SK-N-SH (cell line): ENCODE measurements at regions not wholly inside any gene's neighbourhood (a gene's known extent, or its start where the extent isn't known, plus 50 kb on each side); places are given as distances from the start of the nearest gene placed in this dataset.

Source experiments
- CTCF ChIA-PET: fragments of 300-600, 350-600 bp; formaldehyde crosslinking; extraction: SDS; loops from one replicate; lab custom pipeline; 2021; lab: Yijun Ruan, JAX
- POLR2A ChIA-PET: fragments of 350-600 bp; sonication (Branson Sonifier 250); formaldehyde crosslinking; extraction: SDS; loops from one replicate; lab custom pipeline; 2020; ENCODE audit warnings: antibody characterized with exemption, inconsistent platforms; lab: Yijun Ruan, JAX
- DNase-seq: peaks from one replicate; pipeline ENCODE4 v3.0.0; 2012
- H2AFZ ChIP-seq: fragments of 200-600 bp; sonication (generic); 2 replicates; pipeline ENCODE4 v1.8.1; 2016; ENCODE audit warnings: antibody characterized with exemption, mild to moderate bottlenecking, low read depth
- H3F3A ChIP-seq: fragments of 200-600 bp; sonication (generic); replicated peaks from 2 replicates; pipeline ENCODE3; 2016; ENCODE audit warnings: antibody characterized with exemption, mild to moderate bottlenecking; ENCODE audit not compliant: insufficient read depth
- H3K27ac ChIP-seq, 2 experiments: fragments of 200-500 bp in 1 of 2; fragments of 200-600 bp in 1 of 2; sonication (Bioruptor generic) in 1 of 2; sonication (generic), shearing (Covaris generic) in 1 of 2; 2 replicates each; pipeline versions ENCODE4 v1.5.1 to v1.6.1; 2014 to 2016; ENCODE audit warnings: low read depth in 2 of 2, inconsistent platforms in 1 of 2, low read length in 1 of 2, mild to moderate bottlenecking in 1 of 2, mixed read lengths in 1 of 2
- H3K27me3 ChIP-seq: fragments of 200-600 bp; sonication (generic), shearing (Covaris generic); 2 replicates; pipeline ENCODE4 v1.6.1; 2016; ENCODE audit warnings: mixed run types; ENCODE audit not compliant: insufficient read depth
- H3K36me3 ChIP-seq, 2 experiments: fragments of 200-500 bp in 1 of 2; fragments of 200-600 bp in 1 of 2; sonication (Bioruptor generic) in 1 of 2; sonication (generic) in 1 of 2; replicated peaks in 1 of 2; 2 replicates each; pipeline versions ENCODE3 to v1.5.1; 2014 to 2016; ENCODE audit warnings: low read length in 1 of 2, mild to moderate bottlenecking in 1 of 2; ENCODE audit not compliant: insufficient read depth in 2 of 2, control insufficient read depth in 1 of 2
- H3K4me1 ChIP-seq, 2 experiments: fragments of 200-500 bp in 1 of 2; fragments of 200-600 bp in 1 of 2; sonication (Bioruptor generic) in 1 of 2; sonication (generic), shearing (Covaris generic) in 1 of 2; 2 replicates each; pipeline versions ENCODE4 v1.5.1 to v1.6.1; 2014 to 2016; ENCODE audit warnings: low read depth in 1 of 2, low read length in 1 of 2, mixed run types in 1 of 2; ENCODE audit not compliant: insufficient read depth in 2 of 2, control insufficient read depth in 1 of 2
- H3K4me2 ChIP-seq: fragments of 200-600 bp; sonication (generic), shearing (Covaris generic); 2 replicates; pipeline ENCODE4 v1.6.1; 2017; ENCODE audit warnings: mixed run types
- H3K4me3 ChIP-seq, 2 experiments: fragments of 200-500 bp in 1 of 2; fragments of 200-600 bp in 1 of 2; sonication (Bioruptor generic) in 1 of 2; sonication (generic), shearing (Covaris generic) in 1 of 2; 2 replicates each; pipeline versions ENCODE4 v1.5.1 to v1.8.1; 2014 to 2016; ENCODE audit warnings: low read depth in 2 of 2, inconsistent platforms in 1 of 2, low read length in 1 of 2, mild to moderate bottlenecking in 1 of 2, mixed read lengths in 1 of 2, moderate library complexity in 1 of 2
- H3K79me2 ChIP-seq: fragments of 200-600 bp; sonication (generic); 2 replicates; pipeline ENCODE4 v1.8.1; 2017; ENCODE audit warnings: mild to moderate bottlenecking; ENCODE audit not compliant: insufficient read depth
- H3K9ac ChIP-seq: fragments of 200-600 bp; sonication (generic); 2 replicates; pipeline ENCODE4 v1.6.1; 2017; ENCODE audit warnings: mixed run types
- H3K9me2 ChIP-seq: fragments of 200-600 bp; sonication (generic); 2 replicates; pipeline ENCODE4 v1.6.1; 2017; ENCODE audit warnings: mixed run types
- H3K9me3 ChIP-seq: fragments of 200-600 bp; sonication (generic); 2 replicates; pipeline ENCODE4 v1.6.1; 2017; ENCODE audit warnings: mixed run types, mild to moderate bottlenecking, moderate library complexity
- H4K20me1 ChIP-seq: fragments of 200-600 bp; sonication (generic); 2 replicates; pipeline ENCODE4 v1.6.1; 2017; ENCODE audit warnings: mild to moderate bottlenecking, mixed run types; ENCODE audit not compliant: insufficient read depth
- CHD2 ChIP-seq: fragments of 150-350 bp; IDR thresholded peaks from 2 replicates; pipeline ENCODE4 v1.6.1; 2018; ENCODE audit warnings: low read length; ENCODE audit not compliant: partially characterized antibody
- EZH2phosphoT487 ChIP-seq: fragments of 200-600 bp; sonication (generic); IDR thresholded peaks from 2 replicates; pipeline ENCODE4 v1.6.1; 2017; ENCODE audit warnings: low read depth, mixed run types, mild to moderate bottlenecking, antibody characterized with exemption, moderate library complexity, borderline replicate concordance
- FOSL2 ChIP-seq: IDR thresholded peaks from 2 replicates; pipeline ENCODE4 v1.4.0; 2012; ENCODE audit warnings: low read depth, mild to moderate bottlenecking, moderate library complexity, borderline replicate concordance
- GABPA ChIP-seq: IDR thresholded peaks from 2 replicates; pipeline ENCODE4 v1.4.0; 2012; ENCODE audit warnings: low read depth, mild to moderate bottlenecking
- JUND ChIP-seq: IDR thresholded peaks from 2 replicates; pipeline ENCODE4 v1.4.0; 2012
- MXI1 ChIP-seq: IDR thresholded peaks from 2 replicates; pipeline ENCODE4 v1.6.1; 2012; ENCODE audit warnings: mild to moderate bottlenecking, low read depth, low read length, improper control_type of control experiment
- NFIC ChIP-seq: IDR thresholded peaks from 2 replicates; pipeline ENCODE4 v1.4.0; 2012; ENCODE audit warnings: borderline replicate concordance
- NRF1 ChIP-seq: IDR thresholded peaks from 2 replicates; pipeline ENCODE4 v1.6.1; 2012; ENCODE audit warnings: low read depth, mild to moderate bottlenecking, low read length
- POLR2AphosphoS5 ChIP-seq: IDR thresholded peaks from 2 replicates; pipeline ENCODE4 v1.6.1; 2012; ENCODE audit warnings: low read depth, low read length
- RAD21 ChIP-seq: IDR thresholded peaks from 2 replicates; pipeline ENCODE4 v1.6.1; 2012; ENCODE audit warnings: mild to moderate bottlenecking, low read length
- RFX5 ChIP-seq: IDR thresholded peaks from 2 replicates; pipeline ENCODE4 v1.6.1; 2012; ENCODE audit warnings: mild to moderate bottlenecking, improper control_type of control experiment, low read length
- TAF1 ChIP-seq: IDR thresholded peaks from 2 replicates; pipeline ENCODE4 v1.6.1; 2012; ENCODE audit warnings: low read depth, mild to moderate bottlenecking, low read length, moderate library complexity, borderline replicate concordance
- TCF12 ChIP-seq: IDR thresholded peaks from 2 replicates; pipeline ENCODE4 v1.4.0; 2012
- USF1 ChIP-seq: IDR thresholded peaks from 2 replicates; pipeline ENCODE4 v1.4.0; 2012; ENCODE audit warnings: low read depth, borderline replicate concordance
- YY1 ChIP-seq: IDR thresholded peaks from 2 replicates; pipeline ENCODE4 v1.4.0; 2012; ENCODE audit warnings: low read depth, mild to moderate bottlenecking
- ZBTB33 ChIP-seq: IDR thresholded peaks from 2 replicates; pipeline ENCODE4 v1.4.0; 2012; ENCODE audit warnings: low read depth, borderline replicate concordance
- WGBS: methylation state at CpG from one replicate; pipeline ENCODE4 v1.1.6; 2017; ENCODE audit warnings: low lambda C conversion rate; 5-methylcytosine and 5-hydroxymethylcytosine counted together
- TF ChIP-seq, protein P1 (sequence below): IDR thresholded peaks from 2 replicates; pipeline ENCODE4 v1.4.0; 2012; ENCODE audit warnings: low read depth
- TF ChIP-seq, protein P2 (sequence below): fragments of 150-350 bp; IDR thresholded peaks from 2 replicates; pipeline ENCODE4 v1.6.1; 2017; ENCODE audit warnings: antibody characterized with exemption, low read length, low read depth, borderline replicate concordance
- TF ChIP-seq, protein P3 (sequence below): IDR thresholded peaks from 2 replicates; pipeline ENCODE4; 2012

- H3K4me1 ChIP-seq = no peaks in the 10 kb centered on the region
- TF ChIP-seq, protein P1, sequence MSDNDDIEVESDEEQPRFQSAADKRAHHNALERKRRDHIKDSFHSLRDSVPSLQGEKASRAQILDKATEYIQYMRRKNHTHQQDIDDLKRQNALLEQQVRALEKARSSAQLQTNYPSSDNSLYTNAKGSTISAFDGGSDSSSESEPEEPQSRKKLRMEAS = no peak
- TF ChIP-seq MXI1 (no peak), RAD21 (no peak), TAF1 (no peak), ZBTB33 (no peak), RFX5 (no peak), JUND (no peak), EZH2phosphoT487 (no peak)
- TF ChIP-seq, protein P2, sequence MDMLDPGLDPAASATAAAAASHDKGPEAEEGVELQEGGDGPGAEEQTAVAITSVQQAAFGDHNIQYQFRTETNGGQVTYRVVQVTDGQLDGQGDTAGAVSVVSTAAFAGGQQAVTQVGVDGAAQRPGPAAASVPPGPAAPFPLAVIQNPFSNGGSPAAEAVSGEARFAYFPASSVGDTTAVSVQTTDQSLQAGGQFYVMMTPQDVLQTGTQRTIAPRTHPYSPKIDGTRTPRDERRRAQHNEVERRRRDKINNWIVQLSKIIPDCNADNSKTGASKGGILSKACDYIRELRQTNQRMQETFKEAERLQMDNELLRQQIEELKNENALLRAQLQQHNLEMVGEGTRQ = no peak
- TF ChIP-seq, protein P3, sequence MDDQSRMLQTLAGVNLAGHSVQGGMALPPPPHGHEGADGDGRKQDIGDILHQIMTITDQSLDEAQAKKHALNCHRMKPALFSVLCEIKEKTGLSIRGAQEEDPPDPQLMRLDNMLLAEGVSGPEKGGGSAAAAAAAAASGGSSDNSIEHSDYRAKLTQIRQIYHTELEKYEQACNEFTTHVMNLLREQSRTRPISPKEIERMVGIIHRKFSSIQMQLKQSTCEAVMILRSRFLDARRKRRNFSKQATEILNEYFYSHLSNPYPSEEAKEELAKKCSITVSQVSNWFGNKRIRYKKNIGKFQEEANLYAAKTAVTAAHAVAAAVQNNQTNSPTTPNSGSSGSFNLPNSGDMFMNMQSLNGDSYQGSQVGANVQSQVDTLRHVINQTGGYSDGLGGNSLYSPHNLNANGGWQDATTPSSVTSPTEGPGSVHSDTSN = no peak
- no peaks in the 10 kb centered on the region for H4K20me1 ChIP-seq
- POLR2A ChIA-PET = no interaction called here
- H3F3A ChIP-seq = no peaks in the 10 kb centered on the region
- no peak overlapping the region for H3K27ac ChIP-seq
- H2AFZ ChIP-seq = no peak overlapping the region
- H3K36me3 ChIP-seq = no peaks in the 10 kb centered on the region
- no peaks in the 10 kb centered on the region for H3K79me2 ChIP-seq
- no peak overlapping the region for H3K4me3 ChIP-seq
- H3K9me2 ChIP-seq = no peaks in the 10 kb centered on the region
- H3K4me2 ChIP-seq = no peak overlapping the region
- CTCF ChIA-PET = interaction anchor here (0.6 kb wide), 1 partner anchor 18 kb away, joined by 3 read pairs; no protein-coding TSS in a partner anchor
- 44% methylated on average over 8 of the region's 8 CpGs for WGBS
- no peaks in the 10 kb centered on the region for H3K9me3 ChIP-seq
- DNase-seq = no peak
- no peak overlapping the region for H3K9ac ChIP-seq
- no peaks in the 10 kb centered on the region for H3K27me3 ChIP-seq
Observed at GRCh38 chr5:85716344-85717202, 901.2 kb upstream of the COX7C start.

DNA sequence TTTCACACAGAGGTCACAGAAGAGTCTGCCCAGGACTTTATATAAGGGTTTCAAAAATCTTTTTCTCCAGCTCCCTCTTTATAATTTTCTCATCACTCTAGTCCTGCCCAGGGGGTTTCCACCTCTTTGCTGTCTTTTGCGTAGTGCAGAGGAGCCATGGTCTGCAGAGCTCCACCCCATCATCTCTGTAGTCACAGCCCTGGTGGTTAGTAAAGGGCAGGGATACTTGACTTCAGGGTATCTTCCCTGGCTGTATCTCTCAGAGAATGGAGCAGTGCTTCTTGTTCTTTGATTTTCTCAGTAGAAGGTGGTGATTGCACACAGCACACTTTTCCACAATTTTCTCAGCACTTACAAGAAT lies 900.6 kb upstream of the COX7C start:
- Histone ChIP-seq H3K9me3 (no peaks in the 10 kb centered on the region), H3K9ac (no peak overlapping the region), H2AFZ (no peak overlapping the region), H3K79me2 (no peaks in the 10 kb centered on the region), H3F3A (no peaks in the 10 kb centered on the region), H3K36me3 (no peaks in the 10 kb centered on the region), H3K27me3 (no peaks in the 10 kb centered on the region), H3K9me2 (no peaks in the 10 kb centered on the region), H3K27ac (no peak overlapping the region), H3K4me3 (no peak overlapping the region), H3K4me1 (no peaks in the 10 kb centered on the region), H3K4me2 (no peak overlapping the region), H4K20me1 (no peaks in the 10 kb centered on the region)
- ChIA-PET CTCF (interaction anchor here (0.6 kb wide), 1 partner anchor 17 kb away, joined by 3 read pairs; no protein-coding TSS in a partner anchor), POLR2A (no interaction called here)
- no peak for DNase-seq
- 67% methylated on average over 1 of the region's 1 CpG for WGBS
- no peak for TF ChIP-seq MXI1
- TF ChIP-seq TCF12 = no peak
- TF ChIP-seq CHD2 = no peak
- TF ChIP-seq GABPA = no peak
- TF ChIP-seq USF1 = no peak
- TF ChIP-seq NFIC = no peak
- no peak for TF ChIP-seq RAD21
- no peak for TF ChIP-seq YY1
- TF ChIP-seq JUND = no peak
- TF ChIP-seq, protein P3 = no peak
- TF ChIP-seq TAF1 = no peak
- no peak for TF ChIP-seq NRF1
- TF ChIP-seq FOSL2 = no peak
- TF ChIP-seq, protein P2 = no peak
- TF ChIP-seq RFX5 = no peak
- no peak for TF ChIP-seq POLR2AphosphoS5
